Neuron (in vitro differentiated cells): ENCODE measurements at regions not wholly inside any gene's neighbourhood (a gene's known extent, or its start where the extent isn't known, plus 50 kb on each side); places are given as distances from the start of the nearest gene placed in this dataset.
"Not testable (repeated sequence)": the region's sequence is repeated elsewhere in the genome, so short reads cannot be mapped to it uniquely, and the experiment has no call there.

Source experiments
- H2AFZ ChIP-seq: one replicate; pipeline ENCODE4 v1.6.1; 2013; ENCODE audit warnings: low read depth, mild to moderate bottlenecking, inconsistent platforms, low read length, moderate library complexity
- H3K27me3 ChIP-seq: one replicate; pipeline ENCODE4 v1.6.1; 2013; ENCODE audit warnings: low read length; ENCODE audit not compliant: insufficient read depth
- H3K36me3 ChIP-seq: one replicate; pipeline ENCODE4 v1.6.1; 2013; ENCODE audit warnings: low read length; ENCODE audit not compliant: insufficient read depth
- H3K4me1 ChIP-seq: one replicate; pipeline ENCODE4 v1.6.1; 2013; ENCODE audit warnings: low read length; ENCODE audit not compliant: insufficient read depth
- H3K4me3 ChIP-seq: 2 replicates; pipeline ENCODE4 v1.5.1; 2013; ENCODE audit warnings: mild to moderate bottlenecking, low read length, moderate library complexity
- H3K9me3 ChIP-seq: one replicate; pipeline ENCODE4 v1.6.1; 2013; ENCODE audit warnings: low read length

DNA sequence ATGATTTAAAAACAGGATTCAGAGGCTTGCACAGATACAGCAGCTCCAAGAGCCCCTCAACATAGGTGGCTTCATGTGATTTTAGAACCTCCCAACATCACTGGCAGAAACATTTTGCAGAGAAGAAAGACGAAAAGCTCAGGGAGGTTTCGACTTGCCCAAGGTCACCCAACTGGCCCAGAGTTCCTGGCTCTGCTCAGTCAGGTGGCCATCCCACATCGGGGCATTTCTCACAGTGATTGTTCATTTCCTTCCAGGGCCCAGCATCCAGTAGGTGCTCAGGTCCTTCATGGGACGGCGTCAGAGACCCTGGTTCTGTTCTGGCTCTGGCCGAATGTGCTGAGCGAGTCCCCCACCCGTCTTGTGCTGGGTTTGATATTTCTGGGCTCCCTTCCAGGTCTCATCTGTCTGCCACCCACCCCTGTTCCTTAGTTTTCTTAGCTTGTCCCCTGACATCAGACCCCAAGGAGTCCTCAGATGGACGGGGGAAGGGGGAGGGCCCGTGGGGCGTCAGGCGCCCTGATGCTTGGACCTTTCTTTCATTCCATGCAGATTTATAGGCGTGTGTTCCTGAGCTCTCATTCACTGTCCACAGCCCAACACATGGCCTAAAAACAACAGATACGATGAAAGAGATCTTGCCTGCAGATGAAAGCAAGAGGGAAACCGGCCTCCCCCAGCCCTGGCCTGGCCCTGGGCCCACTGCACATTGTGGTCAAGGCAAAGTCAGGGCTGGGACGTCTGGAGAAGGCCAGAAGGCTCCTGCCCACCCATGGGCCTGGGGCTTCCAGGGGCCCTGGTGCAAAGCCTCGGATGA lies 123.1 kb upstream of the ZBTB40 start:
- H3K9me3 ChIP-seq: no peaks in the 10 kb centered on the region
- H3K27me3 ChIP-seq: peaks cover 3% of the 10 kb centered on the region
- no peak overlapping the region for H2AFZ ChIP-seq
- no peak overlapping the region for H3K4me3 ChIP-seq
- H3K4me1 ChIP-seq: no peaks in the 10 kb centered on the region
- no peaks in the 10 kb centered on the region for H3K36me3 ChIP-seq

DNA sequence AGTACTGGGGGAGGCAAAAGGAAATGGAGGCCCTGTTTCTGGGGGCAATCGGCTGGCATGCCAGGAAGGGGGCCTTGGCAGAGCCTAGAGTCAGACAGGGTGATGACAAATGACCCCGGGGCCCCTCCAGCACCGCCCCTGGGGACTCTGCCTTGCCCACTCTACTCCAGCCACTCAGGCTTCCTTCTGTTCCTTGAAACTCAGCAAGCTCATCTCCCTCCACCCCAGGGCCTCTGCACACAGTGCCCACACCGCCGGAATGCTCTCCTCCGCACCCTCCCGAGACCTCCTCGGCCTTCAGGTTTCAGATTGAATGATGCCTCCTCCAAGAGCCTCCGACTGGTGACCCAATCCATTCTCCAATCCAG lies 122.5 kb upstream of the ZBTB40 start:
- H3K9me3 ChIP-seq: no peaks in the 10 kb centered on the region
- no peaks in the 10 kb centered on the region for H3K36me3 ChIP-seq
- peaks cover 3% of the 10 kb centered on the region for H3K27me3 ChIP-seq
- H3K4me3 ChIP-seq: no peak overlapping the region
- H2AFZ ChIP-seq: no peak overlapping the region
- H3K4me1 ChIP-seq: no peaks in the 10 kb centered on the region

DNA sequence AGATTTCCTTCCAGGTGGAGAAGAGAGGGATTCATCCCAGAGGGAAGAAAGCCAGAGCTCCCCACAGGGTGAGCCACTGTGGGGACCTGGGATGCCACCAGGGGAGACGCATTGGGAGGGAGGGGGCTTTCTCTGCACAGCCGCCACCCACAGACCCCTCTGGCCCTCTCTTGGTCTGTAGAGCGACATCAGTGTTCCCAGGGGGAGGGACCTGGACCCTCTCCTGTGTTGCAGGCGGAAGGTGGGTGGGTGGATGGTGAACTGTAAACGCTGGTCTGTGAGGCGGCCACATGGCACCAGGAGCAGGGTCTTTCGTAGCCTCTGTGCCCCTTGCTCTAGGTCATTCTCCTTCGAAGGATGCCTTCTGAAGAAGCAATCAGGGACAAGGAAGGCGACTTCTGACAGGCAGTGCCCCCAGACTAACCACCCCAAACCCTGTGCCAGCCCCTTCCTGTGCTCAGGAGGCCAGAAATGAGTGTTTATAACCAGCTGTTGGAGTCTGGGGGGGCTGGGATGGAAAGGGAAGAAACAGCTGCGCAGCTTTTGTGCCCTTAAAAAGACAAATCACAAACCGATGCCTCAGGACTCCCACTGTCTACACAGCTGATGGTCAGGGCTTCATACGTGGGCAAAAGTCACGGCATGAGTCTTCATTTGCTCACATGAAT lies 121.4 kb upstream of the ZBTB40 start:
- Histone ChIP-seq H3K27me3 (peaks cover 3% of the 10 kb centered on the region), H2AFZ (no peak overlapping the region), H3K9me3 (no peaks in the 10 kb centered on the region), H3K4me1 (no peaks in the 10 kb centered on the region), H3K36me3 (no peaks in the 10 kb centered on the region), H3K4me3 (no peak overlapping the region)

DNA sequence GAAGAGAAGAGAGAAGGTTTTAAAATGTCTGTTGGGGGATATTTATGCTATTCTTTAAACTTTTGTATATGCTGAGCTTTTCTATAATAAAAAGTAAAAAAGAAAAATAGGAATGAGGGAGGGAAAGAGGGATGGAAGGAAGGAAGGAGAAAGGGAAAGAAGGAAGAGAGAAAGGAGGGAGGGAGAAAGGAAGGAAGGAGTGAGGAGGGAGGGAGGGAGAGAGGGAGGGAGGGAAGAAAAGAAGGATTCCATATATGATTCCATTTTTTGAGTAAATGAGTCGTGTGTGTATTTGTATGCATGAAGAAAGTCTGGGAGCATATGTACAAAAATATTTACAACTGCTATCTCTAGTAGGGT lies 120.9 kb upstream of the ZBTB40 start:
- Histone ChIP-seq H2AFZ (no peak overlapping the region), H3K4me3 (no peak overlapping the region), H3K4me1 (no peaks in the 10 kb centered on the region), H3K27me3 (peaks cover 3% of the 10 kb centered on the region), H3K9me3 (no peaks in the 10 kb centered on the region), H3K36me3 (no peaks in the 10 kb centered on the region)

DNA sequence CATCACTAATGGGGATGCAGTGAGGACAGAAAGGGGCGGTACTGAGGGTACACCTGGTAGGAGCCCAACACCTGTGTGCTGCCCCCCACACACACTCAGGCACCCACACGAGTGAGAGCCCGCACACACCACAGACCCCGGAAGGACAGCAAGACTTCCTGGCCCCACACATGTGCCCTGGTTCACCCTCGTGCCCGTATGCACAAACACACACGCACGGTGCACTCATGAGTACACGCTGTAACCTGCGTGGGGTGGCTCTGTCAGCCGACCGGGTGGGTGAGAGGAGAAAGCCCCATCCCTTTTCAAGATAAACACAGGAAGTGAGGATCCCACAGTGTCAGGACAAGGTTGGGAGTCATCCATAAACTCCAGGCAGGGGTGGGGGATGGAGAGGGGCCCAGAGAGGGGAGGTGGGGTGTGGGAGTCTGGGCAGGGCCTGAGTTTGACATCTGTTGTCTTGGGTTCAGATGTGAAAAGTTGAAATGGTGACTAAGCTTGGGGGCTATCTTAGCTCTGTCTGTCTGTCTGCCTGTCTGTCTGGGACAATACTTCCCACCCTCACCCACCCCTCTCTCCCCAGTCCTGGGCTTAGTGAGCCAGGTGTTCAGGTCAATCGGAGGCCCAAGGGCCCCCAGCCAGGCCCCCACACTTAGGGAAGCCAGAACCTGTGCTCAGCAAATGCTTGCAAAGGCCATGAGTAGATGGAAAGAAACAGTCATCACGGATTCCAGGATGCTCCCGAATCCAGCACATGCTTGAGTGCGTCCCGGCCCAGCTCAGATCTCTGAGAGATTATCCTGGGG lies 119.8 kb upstream of the ZBTB40 start:
- Histone ChIP-seq H3K4me1 (no peaks in the 10 kb centered on the region), H3K36me3 (no peaks in the 10 kb centered on the region), H3K4me3 (no peak overlapping the region), H2AFZ (no peak overlapping the region), H3K9me3 (no peaks in the 10 kb centered on the region), H3K27me3 (peaks cover 3% of the 10 kb centered on the region)

DNA sequence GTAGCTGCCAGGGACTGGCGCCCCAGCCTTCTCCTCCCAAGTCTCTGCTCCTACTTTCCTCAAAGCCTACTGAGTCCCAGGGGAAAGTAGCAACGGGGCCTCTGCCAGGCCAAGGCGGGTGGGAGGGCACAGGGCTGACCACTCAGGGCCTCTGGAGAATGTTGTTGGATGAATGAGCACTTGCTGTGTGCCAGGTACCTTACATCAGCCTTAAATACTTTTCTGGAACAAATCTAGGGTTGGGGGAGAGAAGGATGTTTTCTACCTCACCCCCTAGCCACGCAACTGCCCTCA lies 119.3 kb upstream of the ZBTB40 start:
- no peak overlapping the region for H3K4me3 ChIP-seq
- H2AFZ ChIP-seq: no peak overlapping the region
- H3K4me1 ChIP-seq: no peaks in the 10 kb centered on the region
- no peaks in the 10 kb centered on the region for H3K36me3 ChIP-seq
- H3K27me3 ChIP-seq: peaks cover under 1% of the 10 kb centered on the region
- H3K9me3 ChIP-seq: no peaks in the 10 kb centered on the region

DNA sequence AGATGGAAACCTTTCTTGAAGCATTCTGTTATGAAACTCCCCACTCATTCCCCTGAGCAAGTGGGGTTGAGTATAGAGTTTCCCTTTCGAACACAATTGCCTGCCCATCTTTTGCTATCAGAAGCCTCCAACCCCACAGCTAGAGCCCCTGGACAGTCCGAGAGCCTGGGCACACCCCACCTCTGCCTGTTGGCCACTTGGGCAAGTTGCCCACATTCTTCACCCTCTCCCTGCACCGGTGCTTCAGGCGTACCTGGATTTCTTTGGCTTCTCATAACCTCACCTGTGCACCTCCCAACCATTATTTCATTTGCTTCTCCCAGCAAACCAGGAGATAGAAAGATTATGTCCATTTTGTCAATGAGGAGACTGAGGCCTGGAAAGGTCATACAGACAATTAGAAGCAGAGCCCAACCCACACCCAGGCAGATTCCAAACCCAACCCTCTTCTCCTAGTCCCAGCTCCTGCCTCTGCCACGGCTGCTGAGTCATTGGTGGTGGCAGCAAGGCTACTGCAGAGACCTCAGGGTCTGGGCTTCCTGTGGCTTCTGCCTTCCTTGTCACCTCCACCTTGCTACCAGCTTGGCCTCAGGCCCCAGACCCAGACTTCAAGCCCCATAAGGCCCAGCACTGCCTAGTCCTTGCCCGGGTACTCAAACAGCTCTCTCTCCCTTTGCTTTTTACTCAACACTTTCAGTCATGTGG lies 118.7 kb upstream of the ZBTB40 start:
- H3K4me3 ChIP-seq: no peak overlapping the region
- H3K9me3 ChIP-seq: no peaks in the 10 kb centered on the region
- H3K4me1 ChIP-seq: no peaks in the 10 kb centered on the region
- H3K36me3 ChIP-seq: no peaks in the 10 kb centered on the region
- H3K27me3 ChIP-seq: no peaks in the 10 kb centered on the region
- no peak overlapping the region for H2AFZ ChIP-seq

DNA sequence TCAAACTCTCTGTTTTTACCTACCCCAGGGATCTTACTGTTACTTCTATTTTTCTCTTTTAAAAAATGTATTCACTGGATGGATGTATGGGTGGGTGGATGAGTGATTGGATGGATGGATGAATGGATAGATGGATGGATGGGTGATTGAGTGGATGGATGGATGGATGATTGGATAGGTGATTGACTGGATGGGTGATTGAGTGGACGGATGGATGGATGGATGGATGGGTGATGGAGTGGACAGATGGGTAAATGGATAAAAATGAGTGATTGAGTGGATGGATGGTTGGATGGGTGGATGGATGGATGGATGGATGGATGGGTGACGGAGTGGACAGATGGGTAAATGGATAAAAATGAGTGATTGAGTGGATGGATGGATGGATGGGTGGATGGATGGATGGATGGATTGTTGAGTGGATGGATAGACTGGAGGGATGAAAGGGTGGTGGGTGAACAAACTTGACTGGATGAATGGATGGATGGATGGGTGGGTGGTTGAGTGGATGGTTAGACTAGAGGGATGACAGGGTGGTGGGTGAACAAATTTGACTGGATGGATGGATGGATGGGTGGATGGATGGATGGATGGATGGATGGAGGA lies 118.0 kb upstream of the ZBTB40 start:
- no peak overlapping the region for H2AFZ ChIP-seq
- H3K36me3 ChIP-seq: no peaks in the 10 kb centered on the region
- H3K9me3 ChIP-seq: no peaks in the 10 kb centered on the region
- no peaks in the 10 kb centered on the region for H3K4me1 ChIP-seq
- H3K27me3 ChIP-seq: no peaks in the 10 kb centered on the region
- H3K4me3 ChIP-seq: no peak overlapping the region

DNA sequence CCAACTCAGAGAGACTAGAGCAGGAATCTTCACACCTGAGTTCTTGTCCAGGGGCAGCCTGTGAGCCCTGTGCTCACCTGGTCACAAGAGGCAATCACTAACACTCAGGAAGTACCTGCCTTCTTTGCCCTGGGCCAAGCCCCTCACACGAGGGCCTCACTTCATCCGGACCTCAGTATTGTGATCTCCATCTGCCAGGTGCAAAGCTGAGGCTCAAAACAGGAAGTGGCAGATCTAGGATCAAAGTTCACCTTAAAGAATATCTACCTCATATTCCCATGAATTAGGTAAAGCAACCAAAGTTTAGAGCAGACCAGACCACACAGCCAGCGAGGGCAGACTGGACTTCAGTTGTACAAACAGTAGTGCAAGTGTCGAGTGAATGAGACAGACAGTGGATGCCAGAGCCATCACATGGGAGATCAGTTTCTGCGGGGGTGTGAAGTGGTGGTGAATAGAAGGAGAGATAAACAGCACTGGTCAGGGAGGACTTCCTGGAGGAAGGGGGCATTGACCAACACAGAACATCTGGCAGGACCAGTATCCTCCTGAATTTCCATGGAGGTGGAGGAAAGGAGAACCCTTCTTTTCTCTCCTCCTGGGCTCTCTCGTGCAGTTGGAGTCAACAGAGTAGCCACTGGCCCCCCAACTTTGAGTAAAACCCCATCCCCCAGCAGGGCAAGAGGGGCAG lies 116.6 kb upstream of the ZBTB40 start:
- Histone ChIP-seq H2AFZ (no peak overlapping the region), H3K4me1 (no peaks in the 10 kb centered on the region), H3K36me3 (no peaks in the 10 kb centered on the region), H3K9me3 (no peaks in the 10 kb centered on the region), H3K4me3 (no peak overlapping the region), H3K27me3 (no peaks in the 10 kb centered on the region)

DNA sequence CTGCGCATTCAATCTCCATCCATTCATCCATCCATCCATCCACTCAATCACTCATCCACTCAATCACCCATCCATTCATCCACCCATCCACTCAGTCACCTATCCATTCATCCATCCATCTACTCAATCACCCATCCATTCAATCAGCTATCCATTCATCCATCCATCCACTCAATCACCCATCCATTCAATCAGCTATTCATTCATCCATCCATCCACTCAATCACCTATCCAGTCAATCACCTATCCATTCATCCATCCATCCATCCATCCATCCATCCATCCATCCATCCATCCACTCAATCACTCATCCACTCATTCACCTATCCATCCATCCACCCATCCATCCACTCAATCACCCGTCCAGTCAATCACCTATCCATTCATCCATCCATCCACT lies 115.4 kb upstream of the ZBTB40 start:
- H3K27me3 ChIP-seq, H3K36me3 ChIP-seq, H3K9me3 ChIP-seq, H3K4me3 ChIP-seq, H3K4me1 ChIP-seq, H2AFZ ChIP-seq: not testable (repeated sequence)

DNA sequence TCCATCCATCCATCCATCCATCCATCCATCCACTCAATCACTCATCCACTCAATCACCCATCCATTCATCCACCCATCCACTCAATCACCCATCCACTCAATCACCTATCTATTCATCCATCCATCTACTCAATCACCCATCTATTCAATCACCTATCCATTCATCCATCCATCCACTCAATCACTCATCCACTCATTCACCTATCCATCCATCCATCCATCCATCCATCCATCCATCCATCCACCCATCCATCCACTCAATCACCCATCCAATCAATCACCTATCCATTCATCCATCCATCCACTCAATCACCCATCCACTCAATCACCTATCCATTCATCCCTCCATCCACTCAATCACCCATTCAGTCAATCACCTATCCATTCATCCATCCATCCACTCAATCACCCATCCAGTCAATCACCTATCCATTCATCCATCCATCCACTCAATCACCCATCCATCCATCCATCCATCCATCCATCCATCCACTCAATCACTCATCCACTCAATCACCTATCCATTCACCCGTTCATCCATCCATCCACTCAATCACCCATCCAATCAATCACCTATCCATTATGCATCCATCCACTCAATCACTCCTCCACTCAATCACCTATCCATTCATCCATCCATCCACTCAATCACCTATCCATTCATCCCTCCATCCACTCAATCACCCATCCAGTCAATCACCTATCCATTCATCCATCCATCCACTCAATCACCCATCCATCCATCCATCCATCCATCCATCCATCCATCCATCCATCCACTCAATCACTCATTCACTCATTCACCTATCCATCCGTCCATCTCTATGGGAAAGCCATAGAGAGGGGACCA lies 114.7 kb upstream of the ZBTB40 start:
- H3K4me3 ChIP-seq, H3K9me3 ChIP-seq, H3K4me1 ChIP-seq, H2AFZ ChIP-seq, H3K36me3 ChIP-seq, H3K27me3 ChIP-seq: not testable (repeated sequence)
